ENCODE measurements at regions not wholly inside any gene's neighbourhood (a gene's known extent, or its start where the extent isn't known, plus 50 kb on each side); places are given as distances from the start of the nearest gene placed in this dataset.

DNA sequence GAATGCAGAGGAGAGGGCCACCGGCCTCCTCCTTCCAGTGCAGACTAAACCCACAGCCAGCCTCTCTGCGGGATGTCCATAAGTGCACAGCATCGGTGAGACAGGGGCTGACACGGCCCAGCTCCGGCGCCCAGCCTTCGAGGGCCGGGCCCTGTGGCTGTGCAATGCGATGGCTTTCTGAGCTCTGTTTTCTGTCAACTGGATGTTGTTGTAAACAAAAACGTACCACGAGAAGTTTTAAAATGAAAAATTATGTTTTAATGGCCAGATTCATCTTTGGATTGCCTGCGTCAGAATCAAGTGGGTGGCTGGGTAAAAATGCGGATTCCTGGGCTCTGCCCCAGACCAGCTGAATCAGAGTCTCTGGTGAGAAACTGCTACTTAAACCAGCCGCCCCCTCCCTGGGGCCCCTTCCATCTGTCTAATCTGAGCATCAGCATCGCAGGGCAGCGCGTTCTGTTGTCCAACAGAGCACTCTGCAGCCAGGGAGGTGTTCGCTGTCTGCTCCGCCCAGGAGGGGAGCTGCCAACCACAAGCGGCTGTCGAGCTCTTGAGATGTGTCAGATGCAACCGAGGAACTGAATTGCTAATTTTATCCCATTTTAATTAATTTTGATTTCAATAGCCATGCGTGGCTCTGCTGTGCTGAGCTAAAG, 133.4 kb downstream of the RFLNA start:
- DNase-seq = peak; percentile 82

DNA sequence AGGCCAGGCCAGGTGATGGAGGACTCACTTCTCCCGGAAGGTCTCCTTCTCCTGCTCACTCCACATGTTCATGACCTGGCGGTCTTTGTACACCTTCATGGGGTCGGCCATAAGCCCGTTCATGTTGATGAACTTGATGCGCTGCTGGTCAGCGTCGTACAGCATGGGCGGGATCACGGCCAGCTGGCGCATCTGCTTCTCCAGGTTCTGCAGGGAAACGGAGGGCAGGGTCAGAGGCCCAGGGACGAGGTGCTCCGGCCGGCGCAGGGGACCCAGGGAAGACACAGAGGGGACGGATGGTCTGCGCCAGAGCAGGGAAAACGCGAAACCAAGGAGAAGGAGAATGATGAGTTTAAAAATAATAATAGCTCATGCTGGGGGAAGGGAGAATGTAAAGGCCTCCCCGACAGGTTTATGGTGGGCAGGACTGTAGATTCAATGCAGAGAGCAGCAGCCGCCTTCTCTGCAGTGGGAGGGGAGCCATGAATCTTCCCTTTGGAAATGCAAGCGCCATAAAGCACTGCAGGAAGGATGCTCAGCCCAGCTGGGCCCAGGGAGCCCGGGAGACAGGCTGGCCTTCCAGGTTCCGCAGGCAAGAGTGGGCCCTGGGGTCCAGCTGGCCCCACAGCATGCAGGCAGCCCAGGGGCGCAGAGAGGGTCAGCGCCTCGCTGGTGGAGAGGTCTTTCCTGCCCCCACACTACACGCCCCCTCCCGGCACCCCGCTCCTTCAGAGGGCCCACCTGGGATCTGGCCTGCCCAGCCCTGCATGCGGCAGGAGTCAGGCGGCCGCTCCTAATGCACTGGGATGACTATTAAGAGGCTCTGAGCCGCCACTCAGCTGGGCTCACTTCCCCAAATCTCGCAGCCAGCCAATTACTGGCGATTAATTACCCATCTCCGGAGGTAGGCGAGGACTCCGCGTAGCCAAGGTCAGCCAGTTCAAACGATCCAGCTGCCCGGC, 132.0 kb downstream of the RFLNA start:
- no peak for DNase-seq

DNA sequence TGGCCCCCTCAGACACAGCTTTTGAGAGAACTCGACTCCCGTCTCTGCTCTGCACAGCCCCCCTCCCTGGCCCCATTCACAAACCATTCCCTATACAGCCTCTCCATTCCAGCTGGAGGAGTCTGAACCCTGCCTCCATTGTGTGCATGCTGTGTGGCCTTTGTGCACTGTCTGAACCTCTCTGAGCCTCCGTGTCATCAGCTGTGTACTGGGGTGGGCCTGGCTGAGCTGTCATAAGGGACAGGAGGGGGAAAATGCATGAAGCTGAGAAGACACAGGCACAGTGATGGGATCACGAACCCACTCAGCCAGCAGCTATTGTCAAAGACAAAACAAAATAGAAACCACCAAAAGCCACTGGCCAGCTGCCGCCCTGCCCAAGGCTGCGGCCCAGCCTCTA, 130.8 kb downstream of the RFLNA start:
- no peak for DNase-seq

DNA sequence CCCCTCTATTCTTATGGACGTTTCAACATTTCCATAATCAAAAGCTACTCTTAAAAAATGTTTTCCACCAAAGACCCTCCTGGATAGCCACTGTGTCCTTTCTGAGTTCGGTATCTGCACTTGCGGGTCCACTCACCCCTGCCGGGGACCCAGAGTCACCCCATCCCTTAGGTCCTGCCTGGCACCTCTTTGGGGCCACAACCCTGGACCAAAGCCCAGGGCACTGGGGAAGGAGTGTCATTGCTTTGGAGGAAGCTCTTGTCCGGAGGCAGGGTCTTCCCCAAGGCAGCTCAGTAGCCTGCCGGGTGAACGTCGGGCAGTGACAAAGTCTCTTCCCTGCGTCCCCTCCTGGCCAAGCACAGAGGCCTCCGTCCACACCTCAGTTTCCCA, 129.6 kb downstream of the RFLNA start:
- DNase-seq = no peak

DNA sequence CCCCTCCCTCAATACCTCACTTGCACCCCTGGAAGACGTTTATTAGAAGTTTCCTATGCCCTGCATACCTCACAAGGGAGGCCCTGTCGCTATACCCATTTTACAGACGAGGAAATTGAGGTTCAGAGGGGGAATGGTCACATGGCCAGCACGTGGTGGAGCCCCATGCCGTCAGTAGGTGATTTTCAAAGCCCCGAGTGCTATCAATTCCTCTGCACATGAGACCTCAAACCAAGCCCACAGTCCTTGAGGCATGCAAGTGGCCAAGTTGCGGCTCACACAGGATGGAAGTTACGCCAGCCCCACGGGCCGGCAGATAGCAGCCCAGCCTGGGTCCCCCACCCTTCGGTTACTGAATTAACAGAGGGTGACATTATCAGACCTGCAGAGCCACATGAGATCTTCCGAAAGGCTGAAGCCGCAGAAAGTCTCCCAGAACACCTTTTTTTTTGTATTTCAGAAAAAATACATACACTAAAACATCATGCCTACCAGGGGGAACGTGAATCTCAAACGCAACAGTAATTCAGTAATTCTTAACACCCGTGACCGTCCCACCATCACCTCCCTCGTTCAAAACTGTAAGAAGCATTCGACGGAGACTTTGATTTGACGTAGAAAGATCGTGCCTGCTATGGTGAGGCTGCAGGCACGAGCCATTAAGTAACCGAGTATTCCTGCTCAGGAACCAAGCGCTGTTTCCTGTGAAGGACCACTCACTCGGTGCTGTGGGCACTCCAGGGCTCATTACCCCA, 129.0 kb downstream of the RFLNA start:
- DNase-seq = no peak

DNA sequence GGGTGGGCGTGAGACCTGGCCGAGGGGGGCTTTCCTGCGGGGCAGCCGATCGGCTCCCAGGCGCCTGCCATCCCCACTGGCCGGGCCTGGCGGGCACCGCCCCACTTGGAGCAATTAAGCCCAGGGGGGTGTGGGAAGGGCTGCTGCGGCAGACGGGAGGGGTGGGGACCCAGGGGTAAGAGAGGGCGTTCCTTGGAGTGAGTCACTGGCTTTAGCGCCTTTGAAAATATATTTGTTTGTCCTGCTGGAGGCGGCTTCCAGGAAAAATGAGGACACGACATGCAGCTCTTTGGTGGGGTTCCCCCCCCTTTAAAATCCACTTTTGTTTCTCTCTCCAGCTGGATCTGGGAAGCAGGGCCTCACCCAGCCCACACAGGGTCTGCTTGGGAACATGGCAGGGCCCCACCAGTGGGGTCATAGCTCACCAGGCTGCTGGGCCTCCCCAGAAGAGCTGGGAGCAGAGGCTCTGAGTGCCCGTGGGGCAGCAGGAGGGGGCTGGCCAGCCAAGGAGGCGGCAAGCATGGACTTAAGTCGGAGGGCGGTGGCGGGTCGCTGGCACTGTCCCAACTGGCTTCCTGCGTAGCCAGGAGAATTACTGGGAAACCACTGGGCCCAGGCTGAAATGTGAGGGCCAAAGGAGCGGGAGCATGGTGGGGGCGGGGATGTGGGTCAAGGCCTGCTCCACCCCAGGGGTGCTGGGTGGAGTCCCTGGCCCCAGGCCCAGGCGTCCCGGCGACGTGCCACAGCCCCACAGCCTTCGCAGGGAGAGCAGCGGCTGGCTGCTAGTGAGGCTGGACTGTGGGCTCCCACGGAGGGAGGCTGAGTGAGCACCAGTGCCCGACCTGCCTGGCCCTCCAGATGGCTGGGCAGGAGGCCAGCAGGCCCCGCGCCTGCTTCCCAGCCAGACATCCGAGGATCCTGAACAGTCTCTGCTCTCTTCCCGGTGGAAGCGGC, 128.0 kb downstream of the RFLNA start:
- peak; percentile 91 for DNase-seq

DNA sequence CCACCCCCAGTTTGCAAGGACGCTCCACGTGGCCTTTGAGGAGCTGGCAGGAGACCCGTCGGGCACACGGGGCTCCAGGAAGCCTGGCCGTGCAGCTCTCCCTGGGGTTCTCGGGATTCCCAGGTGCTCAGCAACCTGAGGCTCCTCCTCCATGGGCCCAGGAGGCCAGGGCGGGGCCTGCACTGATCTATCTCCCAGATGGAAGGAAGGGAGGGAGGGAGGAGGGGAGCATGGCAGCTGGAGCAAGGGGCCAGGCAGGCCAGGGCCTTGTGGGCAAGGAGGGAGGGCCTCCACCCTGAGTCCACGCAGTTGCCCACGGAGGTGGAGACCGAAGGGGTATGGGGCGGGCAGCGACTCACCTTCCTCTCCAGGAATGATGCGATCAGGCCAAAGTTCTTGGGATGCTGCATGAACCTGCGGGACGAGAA, 127.3 kb downstream of the RFLNA start:
- no peak for DNase-seq

DNA sequence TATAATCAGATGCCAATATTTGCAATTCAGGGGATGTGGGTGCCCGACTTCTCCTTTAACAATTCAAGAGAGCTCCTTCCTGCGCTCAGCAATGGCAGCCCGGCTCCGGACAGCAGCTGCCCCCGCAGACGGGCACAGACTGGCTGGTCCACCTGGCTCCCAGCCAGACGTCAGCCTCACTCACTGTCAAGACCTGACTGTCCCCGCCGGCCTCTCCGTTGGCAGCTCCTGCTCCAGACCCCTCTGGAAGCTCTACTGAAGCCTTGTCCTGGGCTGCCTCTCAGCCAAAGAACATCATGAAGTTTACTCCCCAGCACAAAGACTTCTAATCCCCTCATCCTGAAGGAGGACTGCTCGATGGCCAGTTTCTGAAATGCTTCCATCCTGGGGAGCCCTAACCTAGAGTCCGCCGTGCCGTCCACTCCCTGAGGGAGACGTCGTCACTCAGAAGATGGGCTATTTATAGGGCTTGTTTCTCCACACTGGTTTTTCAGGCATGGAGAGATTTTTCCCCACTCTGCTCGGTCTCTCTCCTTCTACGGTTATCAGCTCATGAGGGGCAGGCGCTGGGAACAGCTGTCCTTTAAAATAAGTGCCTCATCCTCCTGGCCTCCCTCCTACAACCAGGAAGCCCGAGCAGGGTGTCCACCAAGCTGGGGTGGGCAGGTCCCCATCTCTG, 126.2 kb downstream of the RFLNA start:
- no peak for DNase-seq

DNA sequence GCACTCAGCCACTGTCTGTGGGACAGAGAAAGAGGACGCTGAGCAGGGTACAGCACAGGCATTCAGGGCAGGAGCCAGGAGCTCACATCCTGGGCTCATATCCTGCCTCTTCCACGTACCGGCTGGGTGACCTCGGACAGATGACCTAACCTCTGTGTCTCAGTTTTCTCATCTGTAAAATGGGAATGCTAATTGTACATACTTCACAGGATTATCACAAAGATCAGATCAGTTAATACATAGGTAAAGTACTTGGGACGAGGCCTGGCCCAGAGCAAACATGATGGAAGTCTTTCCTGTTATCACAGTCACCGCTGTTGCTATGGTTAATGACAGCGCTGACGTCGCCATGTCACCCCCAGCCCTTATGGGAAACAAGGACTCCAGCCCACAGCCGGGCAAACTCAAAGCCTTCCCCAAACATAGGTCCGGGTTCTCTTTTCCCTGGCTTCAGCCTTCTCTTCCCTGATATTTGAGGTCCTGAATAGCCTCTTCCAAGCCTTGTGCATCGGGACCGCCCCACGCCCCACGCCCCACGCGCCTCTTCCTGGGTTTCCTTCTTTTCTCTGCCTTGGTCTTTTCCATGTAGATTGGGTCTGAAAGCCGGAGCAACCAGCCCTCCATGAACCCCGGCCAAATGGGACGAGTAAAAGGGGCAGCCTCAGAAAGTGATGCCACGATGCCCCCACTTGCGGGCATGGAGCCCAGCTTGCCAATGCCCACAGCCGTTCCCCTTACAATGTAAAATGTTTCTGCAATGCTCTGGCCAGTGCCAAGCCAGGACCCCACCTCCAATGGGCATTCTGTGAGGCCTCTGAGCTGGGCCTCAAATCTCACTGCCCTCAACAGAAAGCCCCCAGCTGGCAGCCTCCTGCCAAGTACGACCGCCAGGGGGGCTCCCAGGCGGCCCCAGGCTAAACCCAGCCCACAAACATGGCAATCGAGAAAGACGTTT, 125.4 kb downstream of the RFLNA start:
- no peak for DNase-seq

DNA sequence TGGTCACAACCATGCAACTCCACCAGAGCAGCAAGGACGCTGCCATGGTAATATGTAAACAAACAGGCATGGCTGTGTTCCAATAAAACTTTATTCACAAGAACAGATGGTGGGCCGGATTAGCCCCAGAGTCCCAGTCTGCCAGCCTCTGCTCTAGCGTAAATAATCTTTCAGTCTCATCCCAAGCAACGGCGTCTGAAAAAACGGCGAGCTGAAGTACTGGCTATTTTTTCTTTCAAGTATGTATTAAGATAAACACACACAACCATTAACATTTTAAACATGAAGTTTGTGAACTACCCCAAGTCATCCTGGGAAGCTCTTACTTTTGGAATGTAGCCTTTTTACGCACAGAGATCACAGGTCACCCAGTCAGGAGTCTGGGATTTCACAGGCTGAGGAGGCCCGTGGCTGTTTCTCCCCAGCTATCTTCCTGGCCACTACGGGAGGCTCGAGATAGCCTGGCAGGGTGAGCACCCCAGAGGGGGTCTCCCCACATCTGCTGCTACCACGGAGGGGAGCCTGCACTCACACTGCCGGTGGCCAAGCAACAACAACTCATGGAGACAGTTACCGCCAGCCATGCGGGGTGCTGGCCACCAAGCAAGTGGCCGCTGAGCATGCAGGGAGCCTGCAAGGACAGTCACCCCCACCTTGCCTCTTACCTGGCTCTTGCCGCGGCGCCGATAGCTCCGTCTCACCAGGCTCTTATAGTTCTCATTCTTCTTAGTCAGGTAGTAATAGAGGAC, 124.6 kb downstream of the RFLNA start:
- no peak for DNase-seq

DNA sequence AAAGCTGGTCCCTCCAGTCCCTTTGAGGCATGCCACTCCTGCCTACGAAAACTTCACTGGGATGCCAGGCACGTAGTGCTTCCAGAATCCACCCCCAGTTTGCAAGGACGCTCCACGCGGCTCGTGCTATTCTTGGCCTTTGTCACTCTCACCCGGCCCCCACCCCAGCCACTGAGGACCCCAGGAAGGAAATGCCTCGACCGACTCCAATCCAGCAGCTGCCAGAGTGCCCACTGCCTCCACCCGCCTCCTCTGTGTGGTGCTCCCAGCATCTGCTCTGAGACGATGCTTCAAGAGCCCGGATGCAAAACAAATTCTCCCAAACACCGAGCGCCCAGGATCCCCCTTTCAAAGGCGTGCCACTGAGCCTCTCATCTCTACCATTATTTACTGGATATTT, 123.9 kb downstream of the RFLNA start:
- DNase-seq = no peak

DNA sequence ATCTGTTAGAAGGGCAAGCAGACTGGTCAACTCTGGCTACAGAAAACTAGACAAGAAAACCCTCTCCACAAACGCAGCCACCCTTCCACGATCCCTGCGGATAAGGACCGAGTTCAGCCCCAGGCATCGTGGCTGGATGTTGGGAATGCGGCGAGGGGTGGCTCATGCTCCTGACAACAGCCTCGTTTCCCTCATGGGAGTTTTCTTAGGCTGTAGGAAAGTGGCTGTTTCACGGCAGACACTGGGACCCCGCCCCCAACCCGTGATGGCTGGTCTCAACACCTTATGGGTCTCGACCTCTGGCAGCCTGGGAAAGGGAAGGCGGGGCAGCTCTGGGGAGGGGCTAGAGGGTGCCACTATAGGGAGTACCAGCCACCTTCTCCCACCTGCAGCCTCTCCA, 123.3 kb downstream of the RFLNA start:
- DNase-seq = no peak

DNA sequence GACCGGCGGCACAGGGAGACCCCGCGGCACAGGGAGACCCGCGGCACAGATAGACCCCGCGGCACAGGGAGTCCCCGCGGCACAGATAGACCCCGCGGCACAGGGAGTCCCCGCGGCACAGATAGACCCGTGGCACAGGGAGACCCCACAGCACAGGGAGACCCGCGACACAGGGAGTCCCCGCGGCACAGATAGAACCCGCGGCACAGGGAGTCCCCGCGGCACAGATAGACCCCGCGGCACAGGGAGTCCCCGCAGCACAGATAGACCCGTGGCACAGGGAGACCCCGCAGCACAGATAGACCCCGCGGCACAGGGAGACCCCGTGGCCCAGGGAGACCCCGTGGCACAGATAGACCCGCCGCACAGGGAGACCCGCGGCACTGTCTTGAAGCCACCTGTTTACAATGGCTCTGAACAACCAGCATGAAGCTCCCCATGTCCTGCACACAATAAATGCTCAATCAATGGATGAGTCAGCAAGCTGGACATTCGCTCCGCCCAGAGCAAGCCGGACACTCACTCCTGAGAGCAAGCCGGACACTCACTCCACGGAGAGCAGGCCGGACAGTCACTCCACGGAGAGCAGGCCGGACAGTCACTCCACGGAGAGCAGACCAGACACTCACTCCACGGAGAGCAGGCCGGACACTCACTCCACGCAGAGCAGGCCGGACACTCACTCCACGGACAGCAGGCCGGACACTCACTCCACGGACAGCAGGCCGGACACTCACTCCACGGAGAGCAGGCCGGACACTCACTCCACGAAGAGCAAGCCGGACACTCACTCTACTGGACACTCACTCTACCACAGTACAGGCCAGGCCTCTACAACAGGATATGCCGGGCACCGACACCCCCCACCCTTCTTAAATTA, 121.9 kb downstream of the RFLNA start:
- DNase-seq = no peak

DNA sequence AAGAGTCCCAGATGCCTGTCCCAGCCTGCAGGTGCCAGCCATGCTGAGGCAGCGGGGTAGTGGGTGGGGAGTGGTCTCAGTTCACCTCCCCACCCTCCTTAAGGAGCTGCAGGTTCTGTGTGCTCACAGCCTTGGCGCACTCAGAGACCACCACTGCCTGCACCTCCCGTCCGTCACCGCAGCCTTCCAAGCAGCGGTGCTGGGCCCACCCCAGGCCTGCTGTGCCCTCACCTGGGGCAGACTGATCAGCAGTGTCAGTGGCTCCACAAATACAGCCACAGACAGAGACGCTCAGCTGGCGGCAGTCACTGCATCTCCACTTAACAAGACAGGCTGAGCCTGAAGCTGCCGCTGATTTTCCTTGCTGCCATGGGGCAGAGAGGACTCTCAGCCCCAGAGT, 120.2 kb downstream of the RFLNA start:
- no peak for DNase-seq

DNA sequence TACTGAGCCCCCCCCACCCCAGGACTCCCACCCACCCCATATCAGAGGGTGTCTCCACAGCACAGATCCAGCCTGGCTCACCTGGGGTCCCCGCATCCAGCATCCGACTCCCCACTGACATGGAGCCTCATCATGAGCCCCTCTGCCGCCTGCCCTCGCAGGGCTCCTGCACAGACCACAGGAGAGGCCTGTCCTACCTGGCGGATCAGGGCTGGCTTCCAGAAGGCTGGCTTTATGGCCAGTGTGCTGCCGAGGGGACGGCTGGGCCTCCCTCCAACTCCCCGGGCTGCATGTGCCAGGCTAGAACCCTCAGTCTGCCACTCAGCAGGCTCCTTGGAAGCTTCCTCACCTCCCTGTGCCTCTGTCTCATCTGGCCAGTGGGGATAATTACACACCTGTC, 119.0 kb downstream of the RFLNA start:
- no peak for DNase-seq

DNA sequence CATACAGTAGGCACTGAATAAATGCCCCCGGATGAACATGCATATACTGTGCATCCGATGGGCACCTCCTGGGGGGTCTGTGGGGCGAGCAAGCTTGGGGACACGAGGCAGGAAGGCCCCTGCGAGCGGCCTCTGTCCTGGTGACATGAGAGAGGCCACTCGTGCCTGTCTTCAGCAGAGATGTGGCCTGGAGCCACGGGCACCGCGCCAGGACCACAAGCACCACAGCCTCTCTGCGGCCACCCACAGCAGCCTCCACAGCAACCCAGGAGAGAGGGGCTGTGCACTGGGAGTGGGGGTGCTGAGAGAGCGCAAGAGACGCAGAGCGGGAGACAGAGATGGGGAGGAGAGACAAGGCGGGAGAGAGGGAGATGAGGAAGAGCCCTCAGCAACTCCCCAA, 118.5 kb downstream of the RFLNA start:
- no peak for DNase-seq

DNA sequence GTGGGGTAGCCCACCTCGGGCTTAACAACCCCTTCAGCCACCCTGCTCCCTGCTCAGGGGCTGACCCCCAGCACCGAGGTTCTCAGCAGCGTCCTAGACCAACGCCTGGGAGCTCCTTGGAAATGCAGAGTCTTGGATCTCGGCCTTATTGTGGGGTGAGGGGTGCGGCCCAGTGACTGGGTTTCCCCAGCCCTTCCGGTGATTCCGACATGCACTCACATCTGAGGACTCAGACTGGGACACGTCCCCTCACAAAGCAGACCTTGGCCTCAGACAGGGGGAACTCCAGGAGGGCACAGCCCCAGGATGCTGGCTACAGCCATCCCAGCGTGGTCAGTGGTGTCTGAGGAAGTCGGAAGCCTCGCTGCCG, 117.7 kb downstream of the RFLNA start:
- no peak for DNase-seq

DNA sequence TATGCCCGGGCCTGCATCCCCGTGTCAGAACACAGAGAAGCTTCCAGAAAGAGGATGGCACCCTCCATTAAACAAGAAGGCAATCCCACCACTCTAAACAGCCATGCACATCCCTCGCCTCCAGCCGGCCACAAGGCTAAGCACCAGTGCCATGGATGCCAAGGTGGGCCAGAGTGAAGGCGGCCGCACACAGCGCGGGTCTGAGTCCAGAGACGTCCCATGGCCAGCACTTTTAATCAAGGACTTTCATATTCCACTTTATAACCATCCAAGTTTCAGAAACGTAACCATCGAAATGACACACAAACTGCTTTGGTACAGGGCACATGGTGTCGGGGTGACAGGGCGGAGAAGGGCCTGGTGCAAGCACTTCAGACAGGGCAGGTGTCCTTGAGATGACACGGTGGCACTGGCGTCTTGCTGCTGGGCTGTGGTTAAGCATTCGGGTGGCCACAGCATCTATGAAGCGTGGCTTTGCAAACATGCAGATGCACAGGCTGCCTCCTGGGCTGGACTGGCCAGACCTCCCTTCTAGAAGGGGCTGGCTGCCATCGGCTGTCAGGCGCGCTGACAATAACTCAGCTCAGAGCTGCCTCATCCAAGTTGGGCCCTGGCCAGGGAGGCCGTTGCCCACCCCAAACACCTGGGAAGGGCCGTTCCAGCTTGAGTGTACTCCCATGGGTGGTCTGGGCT, 117.2 kb downstream of the RFLNA start:
- DNase-seq = no peak

All from fibroblast of skin of abdomen (primary cell).